Right lung (tissue), 2 donors: ENCODE measurements at regions not wholly inside any gene's neighbourhood (a gene's known extent, or its start where the extent isn't known, plus 50 kb on each side); places are given as distances from the start of the nearest gene placed in this dataset.
"Not testable (repeated sequence)": the region's sequence is repeated elsewhere in the genome, so short reads cannot be mapped to it uniquely, and the experiment has no call there.

Experiments
- DNase-seq, 2 donors: peaks; one replicate each; pipeline ENCODE4 v3.0.0-alpha.2; 2013

- no peak for DNase-seq
Measured at GRCh38 chr13:90872491-90873025, 474.9 kb upstream of the MIR17HG start.

- DNase-seq, result no peak
Measured at GRCh38 chr13:90880790-90881189, 466.7 kb upstream of the MIR17HG start.

GRCh38 chr13:90882551-90882950 is 464.9 kb upstream of the MIR17HG start:
- no peak for DNase-seq

GRCh38 chr13:90883592-90883991 is 463.9 kb upstream of the MIR17HG start:
- DNase-seq, result no peak

GRCh38 chr13:90884066-90884465 is 463.4 kb upstream of the MIR17HG start:
- DNase-seq, result no peak

- no peak for DNase-seq
Measured at GRCh38 chr13:90889906-90890834, 457.3 kb upstream of the MIR17HG start.

GRCh38 chr13:90891329-90891728 is 456.2 kb upstream of the MIR17HG start:
- no peak for DNase-seq

- DNase-seq, result not testable (repeated sequence)
Measured at GRCh38 chr13:90893199-90893598, 454.3 kb upstream of the MIR17HG start.

- no peak for DNase-seq
Measured at GRCh38 chr13:90896002-90896401, 451.5 kb upstream of the MIR17HG start.

GRCh38 chr13:90898811-90899210 is 448.7 kb upstream of the MIR17HG start:
- no peak for DNase-seq

GRCh38 chr13:90899416-90899815 is 448.1 kb upstream of the MIR17HG start:
- no peak for DNase-seq

GRCh38 chr13:90902255-90902654 is 445.2 kb upstream of the MIR17HG start:
- no peak for DNase-seq

GRCh38 chr13:90906554-90906953 is 440.9 kb upstream of the MIR17HG start:
- DNase-seq, result no peak

- DNase-seq, result no peak
Measured at GRCh38 chr13:90908792-90909191, 438.7 kb upstream of the MIR17HG start.

GRCh38 chr13:90910018-90910639 is 437.4 kb upstream of the MIR17HG start:
- no peak for DNase-seq

- DNase-seq, result no peak
Measured at GRCh38 chr13:90912247-90912646, 435.2 kb upstream of the MIR17HG start.

- no peak for DNase-seq
Measured at GRCh38 chr13:90918536-90918935, 429.0 kb upstream of the MIR17HG start.

GRCh38 chr13:90919153-90919552 is 428.3 kb upstream of the MIR17HG start:
- DNase-seq, result no peak

GRCh38 chr13:90926459-90926858 is 421.0 kb upstream of the MIR17HG start:
- DNase-seq, result peak in 1 of 2 donors; percentile 2

- DNase-seq, result no peak
Measured at GRCh38 chr13:90928109-90928508, 419.4 kb upstream of the MIR17HG start.

- no peak for DNase-seq
Measured at GRCh38 chr13:90933097-90933826, 414.2 kb upstream of the MIR17HG start.

GRCh38 chr13:90934741-90935140 is 412.7 kb upstream of the MIR17HG start:
- no peak for DNase-seq
